GM19328 (cell line): ENCODE measurements at regions not wholly inside any gene's neighbourhood (a gene's known extent, or its start where the extent isn't known, plus 50 kb on each side); places are given as distances from the start of the nearest gene placed in this dataset.

ENCODE experiments used
- ATAC-seq: cut with Tn5 transposase; IDR thresholded peaks from one replicate; pipeline ENCODE4 v1.9.1; 2021; ENCODE audit warnings: mild to moderate bottlenecking, moderate library complexity; ENCODE audit not compliant: unreplicated experiment

GRCh38 chr5:18807256-18808149 lies 1173.2 kb downstream of the TAF11L14 start:
- ATAC-seq, result no peak

- ATAC-seq, result no peak
Observed at GRCh38 chr5:18811661-18812060, 1176.3 kb downstream of the CDH18 start.

GRCh38 chr5:18828351-18828750 lies 1159.6 kb downstream of the CDH18 start:
- ATAC-seq, result no peak

GRCh38 chr5:18829539-18829938 lies 1158.5 kb downstream of the CDH18 start:
- ATAC-seq, result no peak

- no peak for ATAC-seq
Observed at GRCh38 chr5:18850216-18850615, 1137.8 kb downstream of the CDH18 start.

- no peak for ATAC-seq
Observed at GRCh38 chr5:18872978-18873377, 1115.0 kb downstream of the CDH18 start.

- no peak for ATAC-seq
Observed at GRCh38 chr5:18876565-18876964, 1111.4 kb downstream of the CDH18 start.

GRCh38 chr5:18881615-18882014 lies 1106.4 kb downstream of the CDH18 start:
- ATAC-seq, result no peak

GRCh38 chr5:18882154-18882553 lies 1105.8 kb downstream of the CDH18 start:
- no peak for ATAC-seq

- ATAC-seq, result no peak
Observed at GRCh38 chr5:18888821-18889220, 1099.2 kb downstream of the CDH18 start.

GRCh38 chr5:18900644-18901043 lies 1087.4 kb downstream of the CDH18 start:
- no peak for ATAC-seq

GRCh38 chr5:18920966-18921365 lies 1067.0 kb downstream of the CDH18 start:
- ATAC-seq, result no peak

GRCh38 chr5:18932081-18932480 lies 1055.9 kb downstream of the CDH18 start:
- no peak for ATAC-seq

- no peak for ATAC-seq
Observed at GRCh38 chr5:18944771-18945170, 1043.2 kb downstream of the CDH18 start.

GRCh38 chr5:18954239-18954638 lies 1033.8 kb downstream of the CDH18 start:
- no peak for ATAC-seq

- ATAC-seq, result no peak
Observed at GRCh38 chr5:18959535-18959934, 1028.5 kb downstream of the CDH18 start.

GRCh38 chr5:18961234-18961633 lies 1026.8 kb downstream of the CDH18 start:
- no peak for ATAC-seq

- ATAC-seq, result no peak
Observed at GRCh38 chr5:18965893-18966292, 1022.1 kb downstream of the CDH18 start.

GRCh38 chr5:18967637-18968036 lies 1020.4 kb downstream of the CDH18 start:
- ATAC-seq, result no peak

- no peak for ATAC-seq
Observed at GRCh38 chr5:18968966-18969365, 1019.0 kb downstream of the CDH18 start.

- ATAC-seq, result no peak
Observed at GRCh38 chr5:18970000-18970399, 1018.0 kb downstream of the CDH18 start.

GRCh38 chr5:18972177-18972576 lies 1015.8 kb downstream of the CDH18 start:
- no peak for ATAC-seq

- no peak for ATAC-seq
Observed at GRCh38 chr5:18975624-18976023, 1012.4 kb downstream of the CDH18 start.
